ENCODE measurements at regions not wholly inside any gene's neighbourhood (a gene's known extent, or its start where the extent isn't known, plus 50 kb on each side); places are given as distances from the start of the nearest gene placed in this dataset.

DNA sequence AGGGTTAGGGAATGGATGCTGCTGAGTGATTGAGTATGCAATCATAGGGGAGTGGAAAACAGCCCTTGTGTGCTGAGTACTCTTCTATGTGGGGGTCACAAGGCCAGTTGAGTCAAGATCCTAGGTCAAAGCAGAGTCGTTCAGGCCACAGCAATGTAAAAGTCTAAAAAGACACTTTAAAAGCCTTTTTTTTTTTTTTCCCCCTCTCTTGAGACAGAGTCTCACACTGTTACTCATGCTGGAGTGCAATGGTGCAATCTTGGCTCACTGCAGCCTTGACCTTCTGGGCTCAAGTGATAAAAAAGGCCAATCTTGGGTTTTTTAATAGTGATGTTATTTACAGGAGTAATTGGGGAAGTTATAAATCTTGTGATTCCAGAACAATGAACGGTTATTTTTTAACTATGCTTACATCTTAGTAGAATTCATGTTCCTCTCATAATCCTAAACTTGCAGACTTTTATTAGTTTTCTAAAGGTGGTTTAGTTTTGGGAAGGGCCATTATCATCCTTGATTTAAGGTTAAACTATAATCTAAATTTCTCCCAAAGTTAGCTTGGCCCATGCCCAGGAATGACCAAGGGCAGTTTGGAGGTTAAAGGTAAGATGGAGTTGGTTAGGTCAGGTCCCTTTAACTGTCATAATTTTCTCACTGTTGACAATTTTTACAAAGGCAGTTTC, 82.2 kb upstream of the BMP2K start:
- Histone ChIP-seq H3K36me3 (ENCODE audit: insufficient read depth, low read length) (no peaks in the 10 kb centered on the region), H3K9me3 (ENCODE audit: low read length) (no peaks in the 10 kb centered on the region), H3K4me3 (ENCODE audit: low read depth, low read length, poor library complexity, severe bottlenecking) (no peak overlapping the region), H3K79me2 (ENCODE audit: insufficient read depth, low read depth, low read length) (no peaks in the 10 kb centered on the region), H3K4me1 (ENCODE audit: insufficient read depth, low read length, poor library complexity, severe bottlenecking) (no peaks in the 10 kb centered on the region), H4K20me1 (ENCODE audit: insufficient read depth, low read length) (no peaks in the 10 kb centered on the region), H2AFZ (ENCODE audit: low read length) (no peak overlapping the region), H3K4me2 (ENCODE audit: low read length) (no peak overlapping the region), H3K9me2 (ENCODE audit: insufficient read depth, low read length) (no peaks in the 10 kb centered on the region), H3K27ac (ENCODE audit: low read depth, low read length, poor library complexity, severe bottlenecking) (no peak overlapping the region)
- TF ChIP-seq EZH2phosphoT487 (IDR thresholded peaks at IDR 0.05; ENCODE audit: borderline replicate concordance, low read depth, low read length) (no peak), CTCF (conservative IDR thresholded peaks at IDR 0.05; ENCODE audit: low read length) (no peak)
- DNase-seq (ENCODE audit: low spot score): no peak
- CTCF ChIA-PET (ENCODE audit: unreplicated experiment): no interaction called here
- POLR2A ChIA-PET: interaction anchor here (0.8 to 1.9 kb wide), 3 partner anchors 11 to 117 kb away, joined by 4 to 9 read pairs (median 7); no protein-coding TSS in a partner anchor
- intact Hi-C loops (cut with micrococcal nuclease; ENCODE audit: unreplicated experiment): no loop called here
- BruUV-seq (replicated peaks): no TSS peak

- no peaks in the 10 kb centered on the region for H3K36me3 ChIP-seq (ENCODE audit: insufficient read depth, low read length)
- no peak overlapping the region for H2AFZ ChIP-seq (ENCODE audit: low read length)
- ChIA-PET CTCF (ENCODE audit: unreplicated experiment) (no interaction called here), POLR2A (interaction anchor here (0.6 to 1.9 kb wide), 6 partner anchors 10 to 1775 kb away, joined by 3 to 9 read pairs (median 5); no protein-coding TSS in a partner anchor)
- DNase-seq (ENCODE audit: low spot score): no peak
- TF ChIP-seq EZH2phosphoT487 (IDR thresholded peaks at IDR 0.05; ENCODE audit: borderline replicate concordance, low read depth, low read length) (no peak), CTCF (conservative IDR thresholded peaks at IDR 0.05; ENCODE audit: low read length) (no peak)
- intact Hi-C loops (cut with micrococcal nuclease; ENCODE audit: unreplicated experiment): no loop called here
- H4K20me1 ChIP-seq (ENCODE audit: insufficient read depth, low read length): no peaks in the 10 kb centered on the region
- no peaks in the 10 kb centered on the region for H3K4me1 ChIP-seq (ENCODE audit: insufficient read depth, low read length, poor library complexity, severe bottlenecking)
- H3K79me2 ChIP-seq (ENCODE audit: insufficient read depth, low read depth, low read length): no peaks in the 10 kb centered on the region
- BruUV-seq (replicated peaks): no TSS peak
- no peaks in the 10 kb centered on the region for H3K9me3 ChIP-seq (ENCODE audit: low read length)
- H3K27ac ChIP-seq (ENCODE audit: low read depth, low read length, poor library complexity, severe bottlenecking): no peak overlapping the region
- no peak overlapping the region for H3K4me3 ChIP-seq (ENCODE audit: low read depth, low read length, poor library complexity, severe bottlenecking)
- no peak overlapping the region for H3K4me2 ChIP-seq (ENCODE audit: low read length)
- H3K9me2 ChIP-seq (ENCODE audit: insufficient read depth, low read length): no peaks in the 10 kb centered on the region
Measured at GRCh38 chr4:78694457-78694787, 81.7 kb upstream of the BMP2K start.

DNA sequence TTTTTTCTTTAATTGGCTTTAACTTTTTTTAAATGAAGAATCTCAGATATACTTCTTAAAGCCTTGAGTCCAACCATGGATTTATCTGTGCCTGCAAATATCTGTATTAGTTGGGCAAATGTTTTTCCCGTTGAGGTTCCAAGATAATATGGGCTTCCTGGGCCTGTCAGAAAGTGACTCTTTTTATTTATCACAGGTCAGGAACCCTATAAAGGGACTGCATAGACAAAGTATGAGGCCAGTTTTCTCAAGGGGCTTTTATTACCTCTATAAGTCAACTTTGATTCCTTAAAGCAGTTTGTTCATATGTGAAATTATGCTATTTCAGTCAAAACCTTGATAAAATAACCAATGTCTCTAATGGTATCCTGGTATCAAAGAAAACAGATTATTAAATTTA, 80.2 kb upstream of the BMP2K start:
- no peak overlapping the region for H3K27ac ChIP-seq (ENCODE audit: low read depth, low read length, poor library complexity, severe bottlenecking)
- no peaks in the 10 kb centered on the region for H3K4me1 ChIP-seq (ENCODE audit: insufficient read depth, low read length, poor library complexity, severe bottlenecking)
- no peaks in the 10 kb centered on the region for H3K9me2 ChIP-seq (ENCODE audit: insufficient read depth, low read length)
- no peak overlapping the region for H3K4me3 ChIP-seq (ENCODE audit: low read depth, low read length, poor library complexity, severe bottlenecking)
- POLR2A ChIA-PET: interaction anchor here (0.7 to 1.9 kb wide), 9 partner anchors 9 to 69 kb away, joined by 3 to 9 read pairs (median 4); no protein-coding TSS in a partner anchor
- TF ChIP-seq CTCF (conservative IDR thresholded peaks at IDR 0.05; ENCODE audit: low read length) (no peak), EZH2phosphoT487 (IDR thresholded peaks at IDR 0.05; ENCODE audit: borderline replicate concordance, low read depth, low read length) (no peak)
- no TSS peak for BruUV-seq (replicated peaks)
- H4K20me1 ChIP-seq (ENCODE audit: insufficient read depth, low read length): no peaks in the 10 kb centered on the region
- intact Hi-C loops (cut with micrococcal nuclease; ENCODE audit: unreplicated experiment): no loop called here
- no peaks in the 10 kb centered on the region for H3K9me3 ChIP-seq (ENCODE audit: low read length)
- no peaks in the 10 kb centered on the region for H3K36me3 ChIP-seq (ENCODE audit: insufficient read depth, low read length)
- DNase-seq (ENCODE audit: low spot score): no peak
- H2AFZ ChIP-seq (ENCODE audit: low read length): no peak overlapping the region
- CTCF ChIA-PET (ENCODE audit: unreplicated experiment): no interaction called here
- no peak overlapping the region for H3K4me2 ChIP-seq (ENCODE audit: low read length)
- H3K79me2 ChIP-seq (ENCODE audit: insufficient read depth, low read depth, low read length): no peaks in the 10 kb centered on the region
